ENCODE measurements at regions not wholly inside any gene's neighbourhood (a gene's known extent, or its start where the extent isn't known, plus 50 kb on each side); places are given as distances from the start of the nearest gene placed in this dataset.

GRCh38 chr2:120454654-120455385 is 108.9 kb downstream of the INHBB start:
- no peak for DNase-seq (ENCODE audit: low spot score)
- H3K4me3 Mint-ChIP-seq (ENCODE audit: unreplicated experiment), result no peak overlapping the region
- H3K27me3 Mint-ChIP-seq (ENCODE audit: unreplicated experiment), result peaks cover 10% of the 10 kb centered on the region
- no peak for TF ChIP-seq CTCF (IDR thresholded peaks at IDR 0.05; ENCODE audit: unreplicated experiment)
- H3K27ac Mint-ChIP-seq (ENCODE audit: unreplicated experiment), result no peak overlapping the region
- H3K36me3 Mint-ChIP-seq (ENCODE audit: low read depth, unreplicated experiment), result no peaks in the 10 kb centered on the region
- no peaks in the 10 kb centered on the region for H3K4me1 Mint-ChIP-seq (ENCODE audit: unreplicated experiment)
- H3K9me3 Mint-ChIP-seq (ENCODE audit: unreplicated experiment), result peaks cover 7% of the 10 kb centered on the region

GRCh38 chr2:120455390-120455789 is 109.5 kb downstream of the INHBB start:
- peaks cover 7% of the 10 kb centered on the region for H3K9me3 Mint-ChIP-seq (ENCODE audit: unreplicated experiment)
- H3K4me3 Mint-ChIP-seq (ENCODE audit: unreplicated experiment), result no peak overlapping the region
- H3K36me3 Mint-ChIP-seq (ENCODE audit: low read depth, unreplicated experiment), result no peaks in the 10 kb centered on the region
- no peak overlapping the region for H3K27ac Mint-ChIP-seq (ENCODE audit: unreplicated experiment)
- H3K27me3 Mint-ChIP-seq (ENCODE audit: unreplicated experiment), result peaks cover 10% of the 10 kb centered on the region
- no peak for DNase-seq (ENCODE audit: low spot score)
- no peaks in the 10 kb centered on the region for H3K4me1 Mint-ChIP-seq (ENCODE audit: unreplicated experiment)
- TF ChIP-seq CTCF (IDR thresholded peaks at IDR 0.05; ENCODE audit: unreplicated experiment), result no peak

- H3K36me3 Mint-ChIP-seq (ENCODE audit: low read depth, unreplicated experiment), result no peaks in the 10 kb centered on the region
- no peaks in the 10 kb centered on the region for H3K4me1 Mint-ChIP-seq (ENCODE audit: unreplicated experiment)
- TF ChIP-seq CTCF (IDR thresholded peaks at IDR 0.05; ENCODE audit: unreplicated experiment), result no peak
- H3K9me3 Mint-ChIP-seq (ENCODE audit: unreplicated experiment), result peaks cover 7% of the 10 kb centered on the region
- no peak for DNase-seq (ENCODE audit: low spot score)
- H3K27me3 Mint-ChIP-seq (ENCODE audit: unreplicated experiment), result peaks cover 11% of the 10 kb centered on the region
- no peak overlapping the region for H3K27ac Mint-ChIP-seq (ENCODE audit: unreplicated experiment)
- no peak overlapping the region for H3K4me3 Mint-ChIP-seq (ENCODE audit: unreplicated experiment)
Measured at GRCh38 chr2:120456867-120457266, 110.9 kb downstream of the INHBB start.

GRCh38 chr2:120460511-120460910 is 114.6 kb downstream of the INHBB start:
- Mint-ChIP-seq H3K4me1 (ENCODE audit: unreplicated experiment) (peaks cover 5% of the 10 kb centered on the region), H3K9me3 (ENCODE audit: unreplicated experiment) (peaks cover 7% of the 10 kb centered on the region), H3K36me3 (ENCODE audit: low read depth, unreplicated experiment) (no peaks in the 10 kb centered on the region), H3K4me3 (ENCODE audit: unreplicated experiment) (no peak overlapping the region), H3K27me3 (ENCODE audit: unreplicated experiment) (peaks cover 8% of the 10 kb centered on the region), H3K27ac (ENCODE audit: unreplicated experiment) (no peak overlapping the region)
- no peak for DNase-seq (ENCODE audit: low spot score)
- no peak for TF ChIP-seq CTCF (IDR thresholded peaks at IDR 0.05; ENCODE audit: unreplicated experiment)

- no peak for DNase-seq (ENCODE audit: low spot score)
- Mint-ChIP-seq H3K27ac (ENCODE audit: unreplicated experiment) (no peak overlapping the region), H3K4me3 (ENCODE audit: unreplicated experiment) (no peak overlapping the region), H3K27me3 (ENCODE audit: unreplicated experiment) (peaks cover 8% of the 10 kb centered on the region), H3K9me3 (ENCODE audit: unreplicated experiment) (peaks cover 7% of the 10 kb centered on the region), H3K36me3 (ENCODE audit: low read depth, unreplicated experiment) (no peaks in the 10 kb centered on the region), H3K4me1 (ENCODE audit: unreplicated experiment) (peaks cover 10% of the 10 kb centered on the region)
- TF ChIP-seq CTCF (IDR thresholded peaks at IDR 0.05; ENCODE audit: unreplicated experiment), result no peak
Measured at GRCh38 chr2:120461092-120461491, 115.2 kb downstream of the INHBB start.

All from endothelial cell (in vitro differentiated cells).